ENCODE measurements at regions not wholly inside any gene's neighbourhood (a gene's known extent, or its start where the extent isn't known, plus 50 kb on each side); places are given as distances from the start of the nearest gene placed in this dataset.

DNA sequence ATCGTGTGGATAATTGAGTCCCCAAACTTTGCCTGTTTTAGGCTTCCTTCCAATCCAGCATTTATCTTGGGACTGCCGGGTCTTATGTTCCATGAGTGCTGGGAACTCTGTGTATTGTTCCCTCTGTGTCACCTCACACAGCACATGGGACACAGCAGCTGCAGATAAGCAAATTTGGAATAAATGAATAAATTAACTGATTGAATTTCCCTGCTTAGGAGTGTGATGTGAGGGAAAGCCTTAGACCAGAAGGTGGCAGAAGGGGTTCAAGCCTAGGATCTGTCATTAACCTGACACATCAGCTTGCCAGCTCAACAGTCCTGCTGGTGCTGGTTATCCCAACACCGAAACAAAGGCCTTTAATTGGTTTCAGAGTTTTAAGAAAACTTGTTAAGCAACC, 114.3 kb downstream of the OXSM start:
- Histone ChIP-seq H3K9ac (ENCODE audit: low read depth, low read length) (no peak overlapping the region), H3K27me3 (ENCODE audit: insufficient read depth, low read length, poor library complexity) (no peaks in the 10 kb centered on the region), H3K79me2 (ENCODE audit: insufficient read depth, low read length) (no peaks in the 10 kb centered on the region), H3K9me3 (ENCODE audit: insufficient read depth, low read length, severe bottlenecking) (no peaks in the 10 kb centered on the region), H4K20me1 (ENCODE audit: insufficient read depth, low read length) (no peaks in the 10 kb centered on the region), H3K4me1 (ENCODE audit: insufficient read depth, low read length) (no peaks in the 10 kb centered on the region), H3K27ac (ENCODE audit: low read length) (no peak overlapping the region), H2AFZ (ENCODE audit: low read depth, low read length) (no peak overlapping the region), H3K36me3 (ENCODE audit: insufficient read depth, low read length) (no peaks in the 10 kb centered on the region), H3K4me3 (ENCODE audit: low read depth in 1 of 2, low read length in 2 of 2) (no peak overlapping the region), H3K4me2 (ENCODE audit: insufficient read depth, low read length) (no peak overlapping the region)
- TF ChIP-seq EZH2 (IDR thresholded peaks at IDR 0.05; ENCODE audit: borderline replicate concordance, low read depth, low read length, severe bottlenecking) = no peak
- TF ChIP-seq, protein P1, sequence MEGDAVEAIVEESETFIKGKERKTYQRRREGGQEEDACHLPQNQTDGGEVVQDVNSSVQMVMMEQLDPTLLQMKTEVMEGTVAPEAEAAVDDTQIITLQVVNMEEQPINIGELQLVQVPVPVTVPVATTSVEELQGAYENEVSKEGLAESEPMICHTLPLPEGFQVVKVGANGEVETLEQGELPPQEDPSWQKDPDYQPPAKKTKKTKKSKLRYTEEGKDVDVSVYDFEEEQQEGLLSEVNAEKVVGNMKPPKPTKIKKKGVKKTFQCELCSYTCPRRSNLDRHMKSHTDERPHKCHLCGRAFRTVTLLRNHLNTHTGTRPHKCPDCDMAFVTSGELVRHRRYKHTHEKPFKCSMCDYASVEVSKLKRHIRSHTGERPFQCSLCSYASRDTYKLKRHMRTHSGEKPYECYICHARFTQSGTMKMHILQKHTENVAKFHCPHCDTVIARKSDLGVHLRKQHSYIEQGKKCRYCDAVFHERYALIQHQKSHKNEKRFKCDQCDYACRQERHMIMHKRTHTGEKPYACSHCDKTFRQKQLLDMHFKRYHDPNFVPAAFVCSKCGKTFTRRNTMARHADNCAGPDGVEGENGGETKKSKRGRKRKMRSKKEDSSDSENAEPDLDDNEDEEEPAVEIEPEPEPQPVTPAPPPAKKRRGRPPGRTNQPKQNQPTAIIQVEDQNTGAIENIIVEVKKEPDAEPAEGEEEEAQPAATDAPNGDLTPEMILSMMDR (IDR thresholded peaks at IDR 0.05; ENCODE audit: borderline replicate concordance, extremely low read depth, low read length, poor library complexity, severe bottlenecking) = no peak
- ATAC-seq (ENCODE audit: insufficient read depth, low read depth) = no peak
- DNase-seq = no peak

DNA sequence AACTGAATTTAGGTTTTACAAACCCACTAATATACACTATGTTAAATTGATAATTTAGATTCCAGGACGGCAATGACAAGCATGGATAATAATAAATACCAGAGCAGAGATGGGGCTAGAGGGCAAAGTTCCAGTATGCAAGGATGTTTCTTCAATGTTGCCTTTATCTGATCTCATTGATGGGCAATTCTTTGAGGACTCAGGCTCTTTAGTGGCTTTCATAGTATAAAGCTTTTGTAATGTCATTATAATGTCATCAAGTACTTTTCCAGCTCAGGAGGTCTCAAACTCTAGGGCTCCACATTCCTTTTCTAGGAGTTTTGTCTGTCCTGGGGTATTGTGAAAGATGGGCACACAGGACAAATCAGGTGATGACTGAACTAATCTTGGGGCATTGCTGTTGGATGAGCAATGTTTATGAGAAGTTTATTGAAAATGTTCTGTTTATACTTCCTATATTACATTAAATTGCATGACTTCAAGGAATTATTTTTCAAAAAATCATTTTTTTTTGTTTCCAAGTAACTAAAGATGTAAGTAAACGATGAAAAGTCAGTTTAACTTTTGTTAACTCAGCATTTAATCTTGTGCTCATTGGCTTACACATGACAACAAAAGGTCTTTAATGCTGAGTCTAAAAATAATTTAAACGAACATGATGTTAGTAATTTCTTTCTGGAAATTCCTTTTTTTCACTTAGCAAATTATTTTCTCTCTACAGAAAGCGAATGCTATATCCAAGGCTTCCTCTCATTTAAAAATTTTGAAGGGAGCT, 116.4 kb downstream of the OXSM start:
- no peak for TF ChIP-seq EZH2 (IDR thresholded peaks at IDR 0.05; ENCODE audit: borderline replicate concordance, low read depth, low read length, severe bottlenecking)
- TF ChIP-seq, protein P1 (IDR thresholded peaks at IDR 0.05; ENCODE audit: borderline replicate concordance, extremely low read depth, low read length, poor library complexity, severe bottlenecking) = no peak
- no peaks in the 10 kb centered on the region for H3K9me3 ChIP-seq (ENCODE audit: insufficient read depth, low read length, severe bottlenecking)
- H3K79me2 ChIP-seq (ENCODE audit: insufficient read depth, low read length) = no peaks in the 10 kb centered on the region
- no peak overlapping the region for H3K4me3 ChIP-seq (ENCODE audit: low read depth in 1 of 2, low read length in 2 of 2)
- no peaks in the 10 kb centered on the region for H3K36me3 ChIP-seq (ENCODE audit: insufficient read depth, low read length)
- ATAC-seq (ENCODE audit: insufficient read depth, low read depth) = no peak
- H3K4me2 ChIP-seq (ENCODE audit: insufficient read depth, low read length) = no peak overlapping the region
- no peak for DNase-seq
- H3K27me3 ChIP-seq (ENCODE audit: insufficient read depth, low read length, poor library complexity) = no peaks in the 10 kb centered on the region
- no peaks in the 10 kb centered on the region for H3K4me1 ChIP-seq (ENCODE audit: insufficient read depth, low read length)
- no peaks in the 10 kb centered on the region for H4K20me1 ChIP-seq (ENCODE audit: insufficient read depth, low read length)
- no peak overlapping the region for H3K27ac ChIP-seq (ENCODE audit: low read length)
- H2AFZ ChIP-seq (ENCODE audit: low read depth, low read length) = no peak overlapping the region
- no peak overlapping the region for H3K9ac ChIP-seq (ENCODE audit: low read depth, low read length)

DNA sequence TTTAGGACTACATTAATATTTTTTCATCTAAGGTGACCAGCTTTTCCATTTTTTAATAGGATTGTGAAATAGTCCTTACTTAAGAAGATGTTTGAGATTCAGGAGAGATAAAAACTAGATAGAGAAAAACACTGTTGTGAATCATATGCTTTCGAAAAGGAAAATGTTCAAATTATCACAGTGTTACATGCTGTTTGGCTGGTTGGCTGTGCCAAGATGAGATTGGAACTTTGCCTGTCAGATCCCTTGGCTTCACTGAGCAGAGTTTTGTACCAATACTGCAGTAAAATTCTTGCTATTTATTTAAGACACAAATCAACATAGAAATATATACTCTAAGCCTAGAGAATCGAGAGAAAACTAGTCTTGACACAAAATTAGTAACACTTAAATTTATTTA, 117.2 kb downstream of the OXSM start:
- H4K20me1 ChIP-seq (ENCODE audit: insufficient read depth, low read length) = no peaks in the 10 kb centered on the region
- TF ChIP-seq, protein P1 (IDR thresholded peaks at IDR 0.05; ENCODE audit: borderline replicate concordance, extremely low read depth, low read length, poor library complexity, severe bottlenecking) = no peak
- TF ChIP-seq EZH2 (IDR thresholded peaks at IDR 0.05; ENCODE audit: borderline replicate concordance, low read depth, low read length, severe bottlenecking) = no peak
- no peak overlapping the region for H2AFZ ChIP-seq (ENCODE audit: low read depth, low read length)
- no peaks in the 10 kb centered on the region for H3K27me3 ChIP-seq (ENCODE audit: insufficient read depth, low read length, poor library complexity)
- no peak overlapping the region for H3K27ac ChIP-seq (ENCODE audit: low read length)
- DNase-seq = no peak
- no peak for ATAC-seq (ENCODE audit: insufficient read depth, low read depth)
- H3K4me1 ChIP-seq (ENCODE audit: insufficient read depth, low read length) = no peaks in the 10 kb centered on the region
- no peak overlapping the region for H3K4me2 ChIP-seq (ENCODE audit: insufficient read depth, low read length)
- no peaks in the 10 kb centered on the region for H3K79me2 ChIP-seq (ENCODE audit: insufficient read depth, low read length)
- no peaks in the 10 kb centered on the region for H3K36me3 ChIP-seq (ENCODE audit: insufficient read depth, low read length)
- no peak overlapping the region for H3K4me3 ChIP-seq (ENCODE audit: low read depth in 1 of 2, low read length in 2 of 2)
- no peaks in the 10 kb centered on the region for H3K9me3 ChIP-seq (ENCODE audit: insufficient read depth, low read length, severe bottlenecking)
- no peak overlapping the region for H3K9ac ChIP-seq (ENCODE audit: low read depth, low read length)

All from DND-41 (cell line).